Kidney (tissue), 13 donors: ENCODE measurements at regions not wholly inside any gene's neighbourhood (a gene's known extent, or its start where the extent isn't known, plus 50 kb on each side); places are given as distances from the start of the nearest gene placed in this dataset.

Experiments
- DNase-seq, 5 donors: peaks; one replicate each; pipeline ENCODE4 v3.0.0-alpha.2; 2013 to 2020
- FAIRE-seq: peaks from 2 replicates; lab custom pipeline; 2012; peaks lifted over from hg19 to GRCh38; lab: Jason Lieb, UNC
- H3K27ac ChIP-seq, 2 donors: one replicate each; pipeline ENCODE4 v1.7.0; 2013; ENCODE audit warnings: low read depth in 2 of 2, low read length in 2 of 2, inconsistent platforms in 1 of 2
- H3K27me3 ChIP-seq: one replicate; pipeline ENCODE4 v1.7.1; 2013; ENCODE audit warnings: low read length, inconsistent platforms; ENCODE audit not compliant: control insufficient read depth, insufficient read depth
- H3K36me3 ChIP-seq, 3 donors: one replicate each; pipeline versions ENCODE4 v1.7.0 to v1.7.1; 2013; ENCODE audit warnings: low read length in 3 of 3, control low read depth in 1 of 3, inconsistent platforms in 1 of 3; ENCODE audit not compliant: insufficient read depth in 3 of 3, control insufficient read depth in 2 of 3
- H3K4me1 ChIP-seq, 3 donors: one replicate each; pipeline versions ENCODE4 v1.7.0 to v1.7.1; 2013; ENCODE audit warnings: low read length in 3 of 3, inconsistent platforms in 1 of 3, low read depth in 1 of 3; ENCODE audit not compliant: control insufficient read depth in 2 of 3, insufficient read depth in 2 of 3
- H3K4me3 ChIP-seq, 3 donors: one replicate each; pipeline versions ENCODE4 v1.7.0 to v1.8.1; 2013; ENCODE audit warnings: low read length in 3 of 3, control low read depth in 1 of 3, inconsistent platforms in 1 of 3
- H3K9ac ChIP-seq, 3 donors: one replicate each; pipeline versions ENCODE4 v1.7.0 to v1.7.1; 2013; ENCODE audit warnings: low read length in 3 of 3, control low read depth in 1 of 3, inconsistent platforms in 1 of 3
- H3K9me3 ChIP-seq, 3 donors: one replicate each; pipeline versions ENCODE4 v1.7.0 to v1.7.1; 2013; ENCODE audit warnings: low read length in 3 of 3, control low read depth in 1 of 3, inconsistent platforms in 1 of 3; ENCODE audit not compliant: control insufficient read depth in 2 of 3, insufficient read depth in 1 of 3
- intact Hi-C: fragments of 100-400 bp; cut with DNase I; formaldehyde crosslinking; loops from one replicate; pipeline ENCODE4 v1.11.1; 2022
- TF ChIP-seq, protein P1 (sequence below): IDR thresholded peaks from 3 replicates; pipeline ENCODE4 v1.5.1; 2012; ENCODE audit warnings: mild to moderate bottlenecking, moderate library complexity, borderline replicate concordance; ENCODE audit not compliant: insufficient read depth; ENCODE audit errors: extremely low read depth
- donor health status: control.
- donor health status: control.
- donor health status: control.
- donor health status: control.
- donor health status: control.
- donor health status: DM: yes; HTN: yes; CAD: no.
- donor health status: Normal renal cell carcinoma (clear cell type).

DNA sequence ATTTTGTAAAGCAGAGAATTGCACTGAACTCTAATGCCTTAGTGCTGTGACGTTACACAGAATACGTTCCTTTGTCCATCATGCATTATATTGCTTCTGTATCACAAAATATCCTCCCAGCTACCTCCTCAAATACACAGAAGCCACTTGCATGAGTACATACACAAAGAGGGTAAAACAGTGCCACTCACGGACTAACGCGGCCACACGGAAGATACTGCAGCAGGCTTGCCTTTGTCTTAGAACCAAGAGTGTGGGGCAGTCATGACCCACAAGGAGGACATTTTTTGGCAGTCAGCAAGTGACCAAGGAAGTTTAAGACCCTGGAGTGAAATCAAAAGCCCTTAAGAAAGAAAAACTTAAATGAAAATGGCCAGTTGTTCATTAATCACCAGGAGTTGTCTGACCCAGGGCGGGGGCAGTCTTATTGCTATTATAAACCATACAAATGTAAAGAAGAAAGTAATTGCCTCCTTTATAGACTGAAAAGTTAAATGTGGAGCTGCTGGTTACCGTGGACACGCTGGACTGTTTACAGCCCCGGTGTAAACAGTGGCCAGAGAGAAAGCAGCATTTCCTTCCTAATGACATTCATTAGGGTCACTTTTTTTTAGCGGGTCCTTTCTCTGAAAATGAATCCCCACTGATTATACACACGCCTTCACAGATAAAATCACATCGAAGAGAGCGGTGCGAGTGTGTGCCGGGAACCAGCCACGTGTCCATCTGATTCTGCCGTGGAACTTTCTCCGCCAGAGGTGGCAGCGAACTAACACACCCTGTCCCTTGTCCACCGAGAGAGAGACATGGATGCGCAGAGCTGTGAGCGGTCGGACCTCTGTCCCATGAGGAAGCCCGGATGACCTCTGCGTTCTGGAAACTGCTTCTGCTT lies 66.8 kb downstream of the SOX1 start:
- FAIRE-seq: no peak
- Histone ChIP-seq H3K36me3 (no peaks in the 10 kb centered on the region), H3K27me3 (peaks cover 3% of the 10 kb centered on the region), H3K9ac (no peak overlapping the region), H3K4me1 (no peaks in the 10 kb centered on the region), H3K9me3 (no peaks in the 10 kb centered on the region), H3K4me3 (no peak overlapping the region), H3K27ac (no peak overlapping the region)
- DNase-seq: peak in 3 of 5 donors; percentile 55 to 72 (median 59)
- intact Hi-C loops: no loop called here
- TF ChIP-seq, protein P1, sequence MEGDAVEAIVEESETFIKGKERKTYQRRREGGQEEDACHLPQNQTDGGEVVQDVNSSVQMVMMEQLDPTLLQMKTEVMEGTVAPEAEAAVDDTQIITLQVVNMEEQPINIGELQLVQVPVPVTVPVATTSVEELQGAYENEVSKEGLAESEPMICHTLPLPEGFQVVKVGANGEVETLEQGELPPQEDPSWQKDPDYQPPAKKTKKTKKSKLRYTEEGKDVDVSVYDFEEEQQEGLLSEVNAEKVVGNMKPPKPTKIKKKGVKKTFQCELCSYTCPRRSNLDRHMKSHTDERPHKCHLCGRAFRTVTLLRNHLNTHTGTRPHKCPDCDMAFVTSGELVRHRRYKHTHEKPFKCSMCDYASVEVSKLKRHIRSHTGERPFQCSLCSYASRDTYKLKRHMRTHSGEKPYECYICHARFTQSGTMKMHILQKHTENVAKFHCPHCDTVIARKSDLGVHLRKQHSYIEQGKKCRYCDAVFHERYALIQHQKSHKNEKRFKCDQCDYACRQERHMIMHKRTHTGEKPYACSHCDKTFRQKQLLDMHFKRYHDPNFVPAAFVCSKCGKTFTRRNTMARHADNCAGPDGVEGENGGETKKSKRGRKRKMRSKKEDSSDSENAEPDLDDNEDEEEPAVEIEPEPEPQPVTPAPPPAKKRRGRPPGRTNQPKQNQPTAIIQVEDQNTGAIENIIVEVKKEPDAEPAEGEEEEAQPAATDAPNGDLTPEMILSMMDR: no peak

DNA sequence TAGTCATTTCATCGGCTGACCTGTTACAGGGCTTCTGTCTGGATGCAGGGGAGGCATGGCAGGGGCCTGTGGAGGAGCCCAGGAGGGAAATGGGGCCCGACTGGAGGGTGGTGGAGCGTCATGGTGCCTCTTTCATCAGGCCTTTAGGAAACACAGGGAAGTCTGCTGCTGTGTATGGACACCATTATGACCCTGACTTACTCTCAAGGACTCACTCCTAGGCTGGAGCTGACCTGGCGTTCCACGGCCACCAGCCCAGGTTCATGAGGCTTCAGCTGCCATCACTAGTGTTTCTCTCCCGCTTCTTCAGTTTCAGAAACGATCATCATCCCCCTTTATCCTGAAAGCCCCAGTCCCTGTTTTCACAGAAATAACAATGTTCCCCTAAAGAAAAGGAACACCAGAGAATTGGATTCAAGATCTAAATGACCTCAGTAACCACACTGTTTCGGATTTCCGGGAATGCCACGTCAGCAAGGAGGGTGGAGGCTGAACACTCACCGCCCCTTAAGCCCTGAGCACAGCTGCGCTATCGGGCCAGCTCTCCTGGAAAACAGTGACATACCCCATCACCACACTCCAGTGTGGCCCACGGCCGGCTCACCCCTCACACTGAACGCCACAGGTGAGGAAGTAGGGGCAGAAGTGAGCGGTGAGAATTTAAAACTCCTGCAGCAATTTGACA lies 67.6 kb downstream of the SOX1 start:
- no peaks in the 10 kb centered on the region for H3K4me1 ChIP-seq

DNA sequence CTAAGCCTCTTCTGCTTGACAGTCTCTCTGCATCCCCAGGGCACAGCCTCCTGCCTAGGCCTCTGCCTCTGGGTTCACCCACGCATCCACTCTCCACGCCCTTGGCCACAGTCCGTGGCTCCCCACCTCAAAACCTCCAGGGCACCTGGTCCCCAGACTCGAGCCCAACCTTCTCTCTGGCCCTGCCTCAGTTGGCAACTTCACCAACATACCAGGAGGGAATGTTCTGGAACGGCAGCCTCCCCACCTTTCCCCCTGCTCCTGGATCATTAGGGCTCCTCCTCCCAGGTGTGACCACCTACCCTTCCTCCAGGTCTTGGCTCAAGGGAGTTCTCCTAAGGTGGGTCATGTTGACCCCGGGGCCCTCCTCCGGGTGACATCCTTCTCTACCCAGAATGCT lies 69.1 kb downstream of the SOX1 start:
- Histone ChIP-seq H3K36me3 (no peaks in the 10 kb centered on the region), H3K4me1 (no peaks in the 10 kb centered on the region), H3K27ac (no peak overlapping the region), H3K9ac (no peak overlapping the region), H3K9me3 (no peaks in the 10 kb centered on the region), H3K4me3 (no peak overlapping the region), H3K27me3 (no peaks in the 10 kb centered on the region)
- intact Hi-C loops: no loop called here
- no peak for FAIRE-seq
- peak in 1 of 5 donors; percentile 30 for DNase-seq
- TF ChIP-seq, protein P1: no peak

More for the DNA sequence above, 67.6 kb downstream of the SOX1 start:
- FAIRE-seq (no peak), DNase-seq (no peak)
- intact Hi-C loops: no loop called here
- H3K27ac ChIP-seq: no peak overlapping the region
- H3K4me3 ChIP-seq: no peak overlapping the region
- H3K36me3 ChIP-seq: no peaks in the 10 kb centered on the region
- H3K9me3 ChIP-seq: no peaks in the 10 kb centered on the region
- TF ChIP-seq, protein P1: no peak
- peaks cover 2% of the 10 kb centered on the region for H3K27me3 ChIP-seq
- no peak overlapping the region for H3K9ac ChIP-seq
